ENCODE measurements at regions not wholly inside any gene's neighbourhood (a gene's known extent, or its start where the extent isn't known, plus 50 kb on each side); places are given as distances from the start of the nearest gene placed in this dataset.

DNA sequence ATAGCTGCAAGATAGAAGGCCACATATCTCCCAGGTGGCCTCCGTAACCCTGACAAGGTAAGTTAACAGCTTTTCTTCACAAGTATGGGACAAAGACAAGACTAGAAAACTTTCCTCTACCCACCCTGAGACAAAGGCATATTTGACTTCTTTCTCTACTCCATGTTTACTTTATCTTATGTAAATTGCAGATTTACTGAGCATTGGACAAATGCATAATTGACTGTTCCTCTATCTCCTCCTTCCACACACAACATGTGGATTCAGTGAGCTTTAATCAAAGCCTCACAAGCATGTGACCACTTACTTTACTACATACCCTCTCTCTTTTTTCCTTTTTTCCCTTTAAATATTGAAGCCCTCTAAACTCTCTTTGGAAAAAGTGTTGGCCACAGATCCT is 289.1 kb upstream of the TMTC1 start:
- H3K4me2 ChIP-seq (ENCODE audit: control insufficient read depth, extremely low read depth, insufficient read depth, low read depth, low read length) = no peak overlapping the region
- no peaks in the 10 kb centered on the region for H3K9me3 ChIP-seq (ENCODE audit: control insufficient read depth, low read depth, low read length)
- H3K9me1 ChIP-seq (ENCODE audit: control insufficient read depth, extremely low read depth, insufficient read depth, low read length) = no peaks in the 10 kb centered on the region
- no peaks in the 10 kb centered on the region for H3K4me1 ChIP-seq (ENCODE audit: control insufficient read depth, extremely low read depth, insufficient read depth, low read length)
- no peaks in the 10 kb centered on the region for H4K20me1 ChIP-seq (ENCODE audit: control insufficient read depth, extremely low read depth, insufficient read depth, low read length)
- no peak overlapping the region for H3K4me3 ChIP-seq (ENCODE audit: control insufficient read depth in 2 of 3, extremely low read depth in 1 of 3, insufficient read depth in 2 of 3, low read depth in 1 of 3, low read length in 3 of 3)
- FAIRE-seq (no peak), DNase-seq (ENCODE audit: low read depth, low spot score) (no peak)
- TF ChIP-seq EZH2 (IDR thresholded peaks at IDR 0.05; ENCODE audit: low read length) = no peak
- TF ChIP-seq, protein P1, sequence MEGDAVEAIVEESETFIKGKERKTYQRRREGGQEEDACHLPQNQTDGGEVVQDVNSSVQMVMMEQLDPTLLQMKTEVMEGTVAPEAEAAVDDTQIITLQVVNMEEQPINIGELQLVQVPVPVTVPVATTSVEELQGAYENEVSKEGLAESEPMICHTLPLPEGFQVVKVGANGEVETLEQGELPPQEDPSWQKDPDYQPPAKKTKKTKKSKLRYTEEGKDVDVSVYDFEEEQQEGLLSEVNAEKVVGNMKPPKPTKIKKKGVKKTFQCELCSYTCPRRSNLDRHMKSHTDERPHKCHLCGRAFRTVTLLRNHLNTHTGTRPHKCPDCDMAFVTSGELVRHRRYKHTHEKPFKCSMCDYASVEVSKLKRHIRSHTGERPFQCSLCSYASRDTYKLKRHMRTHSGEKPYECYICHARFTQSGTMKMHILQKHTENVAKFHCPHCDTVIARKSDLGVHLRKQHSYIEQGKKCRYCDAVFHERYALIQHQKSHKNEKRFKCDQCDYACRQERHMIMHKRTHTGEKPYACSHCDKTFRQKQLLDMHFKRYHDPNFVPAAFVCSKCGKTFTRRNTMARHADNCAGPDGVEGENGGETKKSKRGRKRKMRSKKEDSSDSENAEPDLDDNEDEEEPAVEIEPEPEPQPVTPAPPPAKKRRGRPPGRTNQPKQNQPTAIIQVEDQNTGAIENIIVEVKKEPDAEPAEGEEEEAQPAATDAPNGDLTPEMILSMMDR (optimal IDR thresholded peaks at IDR 0.05 in 1 of 3, IDR thresholded peaks at IDR 0.05 in 1 of 3, conservative IDR thresholded peaks at IDR 0.05 in 1 of 3; ENCODE audit: extremely low read depth in 1 of 3, insufficient read depth in 2 of 3, low read length in 3 of 3) = no peak
- H3K9ac ChIP-seq (ENCODE audit: control insufficient read depth, extremely low read depth, insufficient read depth, low read length) = no peak overlapping the region
- dilution Hi-C loops (cut with MboI; ENCODE audit: extremely low pct_ligation_motif_present, low sequenced_read_pairs) = no loop called here
- H3K27ac ChIP-seq (ENCODE audit: control insufficient read depth, insufficient read depth, low read length) = no peak overlapping the region
- H3K36me3 ChIP-seq (ENCODE audit: control insufficient read depth in 2 of 2, extremely low read depth in 1 of 2, insufficient read depth in 2 of 2, low read length in 2 of 2) = no peaks in the 10 kb centered on the region
- peaks cover 2% of the 10 kb centered on the region for H3K27me3 ChIP-seq (ENCODE audit: control insufficient read depth, extremely low read depth, insufficient read depth, low read length)
- H2AFZ ChIP-seq (ENCODE audit: control insufficient read depth, low read length) = no peak overlapping the region
- no peaks in the 10 kb centered on the region for H3K79me2 ChIP-seq (ENCODE audit: control insufficient read depth, insufficient read depth, low read length)

DNA sequence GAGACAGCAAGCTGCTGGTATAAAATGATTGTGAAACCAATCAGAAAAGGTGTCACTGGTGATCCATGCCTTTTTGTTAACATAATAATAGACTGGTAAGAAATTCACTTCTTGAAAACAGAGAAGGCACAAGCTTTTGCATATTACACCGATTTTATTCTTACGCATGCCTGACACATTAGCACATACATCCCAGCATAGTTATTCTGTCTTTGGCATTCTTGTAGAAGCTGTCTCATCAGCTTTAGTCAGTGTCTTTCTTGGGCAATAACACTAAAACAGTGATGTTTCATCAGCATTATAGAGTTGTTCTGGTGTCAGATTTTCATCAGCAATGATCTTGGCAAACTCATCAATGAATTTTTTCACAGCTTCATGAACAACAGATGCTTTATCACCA is 283.4 kb upstream of the TMTC1 start:
- no peaks in the 10 kb centered on the region for H3K4me1 ChIP-seq (ENCODE audit: control insufficient read depth, extremely low read depth, insufficient read depth, low read length)
- TF ChIP-seq, protein P1 (optimal IDR thresholded peaks at IDR 0.05 in 1 of 3, IDR thresholded peaks at IDR 0.05 in 1 of 3, conservative IDR thresholded peaks at IDR 0.05 in 1 of 3; ENCODE audit: extremely low read depth in 1 of 3, insufficient read depth in 2 of 3, low read length in 3 of 3) = no peak
- TF ChIP-seq EZH2 (IDR thresholded peaks at IDR 0.05; ENCODE audit: low read length) = no peak
- no peaks in the 10 kb centered on the region for H3K9me1 ChIP-seq (ENCODE audit: control insufficient read depth, extremely low read depth, insufficient read depth, low read length)
- dilution Hi-C loops (cut with MboI; ENCODE audit: extremely low pct_ligation_motif_present, low sequenced_read_pairs) = no loop called here
- no peaks in the 10 kb centered on the region for H3K36me3 ChIP-seq (ENCODE audit: control insufficient read depth in 2 of 2, extremely low read depth in 1 of 2, insufficient read depth in 2 of 2, low read length in 2 of 2)
- no peak overlapping the region for H3K4me3 ChIP-seq (ENCODE audit: control insufficient read depth in 2 of 3, extremely low read depth in 1 of 3, insufficient read depth in 2 of 3, low read depth in 1 of 3, low read length in 3 of 3)
- H3K79me2 ChIP-seq (ENCODE audit: control insufficient read depth, insufficient read depth, low read length) = no peaks in the 10 kb centered on the region
- H2AFZ ChIP-seq (ENCODE audit: control insufficient read depth, low read length) = no peak overlapping the region
- DNase-seq (ENCODE audit: low read depth, low spot score) (no peak), FAIRE-seq (no peak)
- H3K27ac ChIP-seq (ENCODE audit: control insufficient read depth, insufficient read depth, low read length) = no peak overlapping the region
- H3K27me3 ChIP-seq (ENCODE audit: control insufficient read depth, extremely low read depth, insufficient read depth, low read length) = peaks cover 2% of the 10 kb centered on the region
- no peak overlapping the region for H3K4me2 ChIP-seq (ENCODE audit: control insufficient read depth, extremely low read depth, insufficient read depth, low read depth, low read length)
- no peaks in the 10 kb centered on the region for H4K20me1 ChIP-seq (ENCODE audit: control insufficient read depth, extremely low read depth, insufficient read depth, low read length)
- no peak overlapping the region for H3K9ac ChIP-seq (ENCODE audit: control insufficient read depth, extremely low read depth, insufficient read depth, low read length)
- H3K9me3 ChIP-seq (ENCODE audit: control insufficient read depth, low read depth, low read length) = no peaks in the 10 kb centered on the region

All from keratinocyte (primary cell).